ENCODE measurements at regions not wholly inside any gene's neighbourhood (a gene's known extent, or its start where the extent isn't known, plus 50 kb on each side); places are given as distances from the start of the nearest gene placed in this dataset.

DNA sequence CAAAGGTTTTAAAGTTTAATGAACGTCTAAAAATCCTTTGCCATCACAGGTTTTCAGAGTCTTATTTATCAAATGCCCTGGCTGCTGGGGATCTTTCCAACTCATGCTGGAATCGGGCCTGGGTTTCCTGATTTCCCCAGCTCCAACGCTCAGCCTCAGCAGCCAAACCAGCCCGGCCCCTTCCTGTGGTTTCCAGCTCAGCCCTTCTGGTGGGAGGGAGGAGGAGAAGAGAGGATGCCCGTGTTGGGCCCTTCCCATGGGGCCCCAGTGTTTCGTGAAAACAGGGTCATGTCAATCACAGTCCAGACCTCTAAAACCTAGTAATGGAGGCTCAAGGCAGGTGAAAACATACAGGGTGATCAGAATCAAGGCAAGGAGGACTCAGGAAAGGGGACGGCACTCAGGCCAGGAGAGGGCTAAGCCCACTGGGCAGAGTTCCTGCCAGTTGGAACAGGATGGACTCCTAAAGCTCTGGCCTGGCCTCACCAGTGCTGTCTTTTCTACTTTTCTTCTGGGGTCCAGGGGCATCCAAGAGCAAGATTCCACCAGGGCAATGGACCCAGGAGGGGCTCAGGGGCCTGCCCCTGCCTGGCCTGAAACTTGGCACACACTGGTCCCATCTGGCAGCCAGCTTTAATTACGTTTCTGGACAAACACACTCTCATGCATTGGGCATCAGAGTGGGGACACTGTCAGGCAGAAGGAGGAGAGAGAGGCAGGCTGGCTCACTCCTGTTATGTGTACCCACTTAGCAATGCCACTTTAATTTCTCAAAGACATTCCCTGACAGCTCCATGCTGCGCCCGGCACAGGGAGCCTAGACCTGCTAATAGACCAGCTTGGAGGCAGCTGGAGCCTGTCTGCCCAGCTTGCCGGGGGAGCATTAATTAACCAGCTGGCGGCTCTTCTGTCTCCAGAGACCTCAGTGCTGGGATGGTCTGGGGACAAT lies 194.6 kb downstream of the FAM43A start:
- TF ChIP-seq, protein P1, sequence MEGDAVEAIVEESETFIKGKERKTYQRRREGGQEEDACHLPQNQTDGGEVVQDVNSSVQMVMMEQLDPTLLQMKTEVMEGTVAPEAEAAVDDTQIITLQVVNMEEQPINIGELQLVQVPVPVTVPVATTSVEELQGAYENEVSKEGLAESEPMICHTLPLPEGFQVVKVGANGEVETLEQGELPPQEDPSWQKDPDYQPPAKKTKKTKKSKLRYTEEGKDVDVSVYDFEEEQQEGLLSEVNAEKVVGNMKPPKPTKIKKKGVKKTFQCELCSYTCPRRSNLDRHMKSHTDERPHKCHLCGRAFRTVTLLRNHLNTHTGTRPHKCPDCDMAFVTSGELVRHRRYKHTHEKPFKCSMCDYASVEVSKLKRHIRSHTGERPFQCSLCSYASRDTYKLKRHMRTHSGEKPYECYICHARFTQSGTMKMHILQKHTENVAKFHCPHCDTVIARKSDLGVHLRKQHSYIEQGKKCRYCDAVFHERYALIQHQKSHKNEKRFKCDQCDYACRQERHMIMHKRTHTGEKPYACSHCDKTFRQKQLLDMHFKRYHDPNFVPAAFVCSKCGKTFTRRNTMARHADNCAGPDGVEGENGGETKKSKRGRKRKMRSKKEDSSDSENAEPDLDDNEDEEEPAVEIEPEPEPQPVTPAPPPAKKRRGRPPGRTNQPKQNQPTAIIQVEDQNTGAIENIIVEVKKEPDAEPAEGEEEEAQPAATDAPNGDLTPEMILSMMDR (conservative IDR thresholded peaks at IDR 0.05; ENCODE audit: low read depth, low read length): no peak
- TF ChIP-seq POLR2A (IDR thresholded peaks at IDR 0.05; ENCODE audit: low read depth, low read length): no peak

Data from IMR-90 (cell line).